ENCODE measurements at regions not wholly inside any gene's neighbourhood (a gene's known extent, or its start where the extent isn't known, plus 50 kb on each side); places are given as distances from the start of the nearest gene placed in this dataset.
"Not testable (repeated sequence)": the region's sequence is repeated elsewhere in the genome, so short reads cannot be mapped to it uniquely, and the experiment has no call there.

DNA sequence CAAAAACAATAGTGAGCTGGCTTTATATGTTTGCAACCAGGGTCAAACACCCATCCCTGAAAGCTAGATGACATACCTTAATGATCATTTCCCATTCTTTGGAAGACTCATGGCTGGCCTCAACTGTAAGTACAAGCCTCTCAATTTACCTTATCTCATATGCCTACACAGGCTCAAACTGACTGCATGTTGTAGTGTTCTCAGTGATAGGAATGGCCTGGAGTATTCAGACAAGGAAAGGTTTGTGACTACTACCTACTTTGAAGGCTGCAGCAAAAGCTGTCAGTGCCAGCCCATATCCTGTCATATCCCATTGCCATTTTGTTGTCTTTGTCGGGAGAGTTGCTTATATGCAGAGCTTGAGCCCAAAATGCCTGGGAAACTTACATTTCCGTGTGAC is 205.2 kb upstream of the MOCS1 start:
- CTCF ChIA-PET = no interaction called here
- no peak for DNase-seq
- H3K9me3 Mint-ChIP-seq = peaks cover 0 to 8% (median 2%) of the 10 kb centered on the region in 5 donors
- Histone ChIP-seq H3K4me1 (ENCODE audit: insufficient read depth, low read length) (no peaks in the 10 kb centered on the region), H3K36me3 (ENCODE audit: insufficient read depth, low read length) (no peaks in the 10 kb centered on the region), H3K4me3 (ENCODE audit: low read length) (no peak overlapping the region), H3K27ac (ENCODE audit: low read depth, low read length) (no peak overlapping the region), H3K27me3 (ENCODE audit: insufficient read depth, low read length, poor library complexity, severe bottlenecking) (no peaks in the 10 kb centered on the region), H3K9me3 (ENCODE audit: low read length) (no peaks in the 10 kb centered on the region)
- no peaks in the 10 kb centered on the region for H3K4me1 Mint-ChIP-seq
- H3K27me3 Mint-ChIP-seq = peaks cover 0 to 5% of the 10 kb centered on the region in 2 donors
- no peak overlapping the region for H3K4me3 Mint-ChIP-seq
- H3K36me3 Mint-ChIP-seq = no peaks in the 10 kb centered on the region
- no peak overlapping the region for H3K27ac Mint-ChIP-seq
- POLR2A ChIA-PET = no interaction called here

- H3K9me3 ChIP-seq (ENCODE audit: low read length) = no peaks in the 10 kb centered on the region
- Mint-ChIP-seq H3K36me3 (no peaks in the 10 kb centered on the region), H3K4me1 (no peaks in the 10 kb centered on the region), H3K9me3 (peaks cover 0 to 8% (median 2%) of the 10 kb centered on the region in 5 donors), H3K27me3 (peaks cover 0 to 5% of the 10 kb centered on the region in 2 donors), H3K27ac (no peak overlapping the region), H3K4me3 (no peak overlapping the region)
- no peaks in the 10 kb centered on the region for H3K4me1 ChIP-seq (ENCODE audit: insufficient read depth, low read length)
- POLR2A ChIA-PET = no interaction called here
- H3K27ac ChIP-seq (ENCODE audit: low read depth, low read length) = no peak overlapping the region
- no peak overlapping the region for H3K4me3 ChIP-seq (ENCODE audit: low read length)
- no peak for DNase-seq
- CTCF ChIA-PET = no interaction called here
- H3K27me3 ChIP-seq (ENCODE audit: insufficient read depth, low read length, poor library complexity, severe bottlenecking) = no peaks in the 10 kb centered on the region
- no peaks in the 10 kb centered on the region for H3K36me3 ChIP-seq (ENCODE audit: insufficient read depth, low read length)
These were observed 204.0 kb upstream of the MOCS1 start for GRCh38 chr6:40138273-40138720.

DNA sequence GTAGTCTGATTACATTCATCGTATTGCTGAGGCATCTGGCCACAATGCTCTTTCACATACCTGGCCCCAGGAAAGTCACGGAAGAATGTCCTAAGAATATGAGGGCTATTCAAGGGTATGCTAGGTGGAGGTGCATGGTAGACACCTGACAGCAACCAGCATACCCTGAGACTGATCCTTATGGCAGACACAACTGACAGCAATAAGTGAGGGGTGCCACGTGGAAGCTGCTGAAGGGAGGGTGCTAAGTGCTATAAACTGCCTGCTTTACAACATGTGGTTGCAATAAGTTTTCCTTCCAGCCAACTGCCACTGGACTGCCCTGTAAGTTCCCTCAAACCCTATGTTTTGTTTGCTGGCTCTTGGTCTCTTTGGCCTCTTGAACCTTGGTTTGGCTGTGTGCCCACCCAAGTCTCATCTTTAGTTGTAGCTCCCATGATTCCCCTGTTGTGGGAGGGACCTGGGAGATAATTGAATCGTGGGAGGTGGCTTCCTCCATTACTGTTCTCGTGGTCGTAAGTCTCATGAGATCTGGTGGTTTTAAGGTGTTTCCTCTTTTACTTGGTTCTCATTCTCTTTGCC is 201.3 kb upstream of the MOCS1 start:
- Mint-ChIP-seq H3K27ac (no peak overlapping the region), H3K4me3 (no peak overlapping the region), H3K36me3 (no peaks in the 10 kb centered on the region), H3K27me3 (peaks cover 0 to 5% of the 10 kb centered on the region in 2 donors), H3K9me3 (peaks cover 0 to 8% (median 2%) of the 10 kb centered on the region in 5 donors), H3K4me1 (no peaks in the 10 kb centered on the region)
- Histone ChIP-seq H3K4me1 (ENCODE audit: insufficient read depth, low read length) (no peaks in the 10 kb centered on the region), H3K36me3 (ENCODE audit: insufficient read depth, low read length) (no peaks in the 10 kb centered on the region), H3K27me3 (ENCODE audit: insufficient read depth, low read length, poor library complexity, severe bottlenecking) (no peaks in the 10 kb centered on the region), H3K4me3 (ENCODE audit: low read length) (no peak overlapping the region), H3K27ac (ENCODE audit: low read depth, low read length) (no peak overlapping the region), H3K9me3 (ENCODE audit: low read length) (no peaks in the 10 kb centered on the region)
- POLR2A ChIA-PET = no interaction called here
- DNase-seq = no peak
- CTCF ChIA-PET = no interaction called here

GRCh38 chr6:40133981-40134380 is 199.7 kb upstream of the MOCS1 start:
- DNase-seq; H3K9me3 Mint-ChIP-seq; POLR2A ChIA-PET; CTCF ChIA-PET; H3K36me3 Mint-ChIP-seq; H3K4me1 Mint-ChIP-seq; H3K27ac ChIP-seq (ENCODE audit: low read depth, low read length); H3K4me3 ChIP-seq (ENCODE audit: low read length); H3K4me1 ChIP-seq (ENCODE audit: insufficient read depth, low read length); H3K27me3 ChIP-seq (ENCODE audit: insufficient read depth, low read length, poor library complexity, severe bottlenecking); H3K27ac Mint-ChIP-seq; H3K36me3 ChIP-seq (ENCODE audit: insufficient read depth, low read length); H3K4me3 Mint-ChIP-seq; H3K9me3 ChIP-seq (ENCODE audit: low read length); H3K27me3 Mint-ChIP-seq: not testable (repeated sequence)

DNA sequence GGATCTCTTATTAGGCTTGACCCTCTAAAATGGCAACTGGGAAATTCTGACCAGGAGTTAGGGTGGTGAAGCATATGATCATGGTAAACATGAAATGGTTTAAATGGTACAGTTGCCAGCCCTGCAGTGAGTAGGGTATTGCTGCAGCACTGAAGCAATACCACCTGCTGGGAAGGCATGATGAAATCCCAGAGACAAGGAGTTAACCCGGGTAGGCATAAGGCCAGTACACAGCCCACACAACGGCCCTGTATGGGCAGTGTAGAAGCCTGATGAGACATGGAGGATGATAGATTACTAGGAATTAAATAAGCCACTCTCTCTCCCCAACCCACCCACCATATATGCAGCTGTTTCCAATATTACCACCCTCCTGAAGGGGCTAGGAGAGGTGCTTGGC is 197.4 kb upstream of the MOCS1 start:
- peaks cover 0 to 2% of the 10 kb centered on the region in 2 donors for H3K27me3 Mint-ChIP-seq
- H3K36me3 Mint-ChIP-seq = no peaks in the 10 kb centered on the region
- no peaks in the 10 kb centered on the region for H3K4me1 ChIP-seq (ENCODE audit: insufficient read depth, low read length)
- H3K4me3 ChIP-seq (ENCODE audit: low read length) = no peak overlapping the region
- H3K4me1 Mint-ChIP-seq = no peaks in the 10 kb centered on the region
- no peaks in the 10 kb centered on the region for H3K27me3 ChIP-seq (ENCODE audit: insufficient read depth, low read length, poor library complexity, severe bottlenecking)
- H3K27ac ChIP-seq (ENCODE audit: low read depth, low read length) = no peak overlapping the region
- peaks cover 0 to 8% (median 2%) of the 10 kb centered on the region in 5 donors for H3K9me3 Mint-ChIP-seq
- no peaks in the 10 kb centered on the region for H3K36me3 ChIP-seq (ENCODE audit: insufficient read depth, low read length)
- ChIA-PET CTCF (no interaction called here), POLR2A (no interaction called here)
- H3K4me3 Mint-ChIP-seq = no peak overlapping the region
- no peak overlapping the region for H3K27ac Mint-ChIP-seq
- no peak for DNase-seq
- no peaks in the 10 kb centered on the region for H3K9me3 ChIP-seq (ENCODE audit: low read length)

- Mint-ChIP-seq H3K36me3 (no peaks in the 10 kb centered on the region), H3K4me3 (no peak overlapping the region), H3K27ac (no peak overlapping the region), H3K9me3 (no peaks in the 10 kb centered on the region), H3K27me3 (peaks cover 0 to 2% of the 10 kb centered on the region in 2 donors), H3K4me1 (no peaks in the 10 kb centered on the region)
- H3K27me3 ChIP-seq (ENCODE audit: insufficient read depth, low read length, poor library complexity, severe bottlenecking) = no peaks in the 10 kb centered on the region
- POLR2A ChIA-PET = no interaction called here
- no peaks in the 10 kb centered on the region for H3K36me3 ChIP-seq (ENCODE audit: insufficient read depth, low read length)
- H3K9me3 ChIP-seq (ENCODE audit: low read length) = no peaks in the 10 kb centered on the region
- H3K27ac ChIP-seq (ENCODE audit: low read depth, low read length) = no peak overlapping the region
- no peaks in the 10 kb centered on the region for H3K4me1 ChIP-seq (ENCODE audit: insufficient read depth, low read length)
- CTCF ChIA-PET = no interaction called here
- H3K4me3 ChIP-seq (ENCODE audit: low read length) = no peak overlapping the region
- DNase-seq = no peak
These were observed 193.9 kb upstream of the MOCS1 start for GRCh38 chr6:40128127-40128526.

DNA sequence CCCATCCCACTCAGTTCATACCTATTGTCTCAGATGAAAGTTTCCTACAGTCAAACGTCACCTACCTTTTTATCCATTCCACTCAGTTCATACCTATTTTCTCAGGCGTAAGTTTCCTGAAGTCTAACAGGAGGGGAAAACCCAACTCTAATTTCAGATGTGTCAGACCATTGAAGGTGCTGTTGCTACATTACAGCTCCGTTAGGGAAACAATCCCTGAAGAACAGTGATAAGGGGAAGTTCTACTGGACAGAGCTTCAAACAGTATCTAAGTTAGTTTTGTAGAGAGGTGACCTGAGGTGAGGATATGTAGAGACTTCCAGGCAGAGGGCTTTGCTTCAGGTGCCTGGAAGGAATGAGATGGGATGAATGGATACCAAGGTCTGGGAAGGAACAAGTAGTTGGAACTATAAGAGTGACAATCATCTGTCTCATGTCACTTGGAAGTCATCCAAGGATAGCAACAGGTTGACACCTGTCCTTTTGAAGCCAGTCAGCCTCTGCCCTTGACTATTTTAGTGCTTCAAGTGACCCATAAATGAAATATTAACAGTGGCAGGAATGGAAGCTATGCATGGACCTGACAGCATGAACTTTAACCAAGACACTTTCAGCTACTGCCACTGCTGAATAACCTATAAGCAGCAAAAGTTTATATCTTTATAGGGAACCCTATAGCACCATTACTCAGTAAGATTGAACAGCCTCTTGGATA is 191.6 kb upstream of the MOCS1 start:
- Histone ChIP-seq H3K27me3 (ENCODE audit: insufficient read depth, low read length, poor library complexity, severe bottlenecking) (no peaks in the 10 kb centered on the region), H3K4me1 (ENCODE audit: insufficient read depth, low read length) (no peaks in the 10 kb centered on the region), H3K27ac (ENCODE audit: low read depth, low read length) (no peak overlapping the region), H3K9me3 (ENCODE audit: low read length) (no peaks in the 10 kb centered on the region), H3K4me3 (ENCODE audit: low read length) (no peak overlapping the region), H3K36me3 (ENCODE audit: insufficient read depth, low read length) (no peaks in the 10 kb centered on the region)
- ChIA-PET POLR2A (no interaction called here), CTCF (no interaction called here)
- no peaks in the 10 kb centered on the region for H3K4me1 Mint-ChIP-seq
- H3K27ac Mint-ChIP-seq = no peak overlapping the region
- H3K9me3 Mint-ChIP-seq = no peaks in the 10 kb centered on the region
- no peaks in the 10 kb centered on the region for H3K36me3 Mint-ChIP-seq
- peaks cover 0 to 2% of the 10 kb centered on the region in 2 donors for H3K27me3 Mint-ChIP-seq
- no peak for DNase-seq
- no peak overlapping the region for H3K4me3 Mint-ChIP-seq

GRCh38 chr6:40124924-40125323 is 190.7 kb upstream of the MOCS1 start:
- Histone ChIP-seq H3K36me3 (ENCODE audit: insufficient read depth, low read length) (no peaks in the 10 kb centered on the region), H3K9me3 (ENCODE audit: low read length) (no peaks in the 10 kb centered on the region), H3K4me1 (ENCODE audit: insufficient read depth, low read length) (no peaks in the 10 kb centered on the region), H3K4me3 (ENCODE audit: low read length) (no peak overlapping the region), H3K27me3 (ENCODE audit: insufficient read depth, low read length, poor library complexity, severe bottlenecking) (no peaks in the 10 kb centered on the region), H3K27ac (ENCODE audit: low read depth, low read length) (no peak overlapping the region)
- no peak overlapping the region for H3K4me3 Mint-ChIP-seq
- no peaks in the 10 kb centered on the region for H3K36me3 Mint-ChIP-seq
- peak overlapping the region in 1 of 8 donors; percentile 72 for H3K27ac Mint-ChIP-seq
- H3K9me3 Mint-ChIP-seq = no peaks in the 10 kb centered on the region
- peaks cover 0 to 2% of the 10 kb centered on the region in 2 donors for H3K27me3 Mint-ChIP-seq
- POLR2A ChIA-PET = no interaction called here
- CTCF ChIA-PET = no interaction called here
- no peak for DNase-seq
- no peaks in the 10 kb centered on the region for H3K4me1 Mint-ChIP-seq

All from CD8-positive, alpha-beta memory T cell (primary cell).